HCT116 (cell line): ENCODE measurements at regions not wholly inside any gene's neighbourhood (a gene's known extent, or its start where the extent isn't known, plus 50 kb on each side); places are given as distances from the start of the nearest gene placed in this dataset.

Experiments
- CBX3 ChIP-seq: IDR thresholded peaks from 2 replicates; pipeline ENCODE4 v1.6.1; 2012; ENCODE audit warnings: low read depth
- CTCF ChIP-seq, 3 experiments: fragments of 200-600 bp in 1 of 3; sonication (generic) in 1 of 3; IDR thresholded peaks in 2 of 3; conservative IDR thresholded peaks in 1 of 3; 2 replicates each; pipeline ENCODE4 v1.5.1; 2012 to 2017; ENCODE audit warnings: low read depth in 2 of 3, low read length in 2 of 3, antibody characterized with exemption in 1 of 3, borderline replicate concordance in 1 of 3, control low read depth in 1 of 3, mild to moderate bottlenecking in 1 of 3, mixed read lengths in 1 of 3, mixed run types in 1 of 3, moderate library complexity in 1 of 3; ENCODE audit not compliant: insufficient read depth in 1 of 3
- EZH2 ChIP-seq: fragments of 200-600 bp; sonication (generic); IDR thresholded peaks from 2 replicates; pipeline ENCODE4 v1.6.1; 2017; ENCODE audit warnings: antibody characterized with exemption, mixed run types
- FOSL1 ChIP-seq: IDR thresholded peaks from 2 replicates; pipeline ENCODE4 v1.6.1; 2012; ENCODE audit warnings: low read depth
- POLR2A ChIP-seq: IDR thresholded peaks from 2 replicates; pipeline ENCODE4 v1.7.0; 2011; ENCODE audit warnings: borderline replicate concordance; ENCODE audit not compliant: insufficient read depth, insufficient read length; ENCODE audit errors: extremely low read depth
- POLR2AphosphoS5 ChIP-seq: IDR thresholded peaks from 2 replicates; pipeline ENCODE4 v1.6.1; 2011; ENCODE audit warnings: mild to moderate bottlenecking, low read depth, low read length, moderate library complexity
- RAD21 ChIP-seq: IDR thresholded peaks from 2 replicates; pipeline ENCODE4 v1.6.1; 2012; ENCODE audit warnings: low read depth, mild to moderate bottlenecking
- REST ChIP-seq: IDR thresholded peaks from 2 replicates; pipeline ENCODE4 v1.6.1; 2012; ENCODE audit warnings: low read depth
- SIN3A ChIP-seq: IDR thresholded peaks from 2 replicates; pipeline ENCODE4 v1.6.1; 2012; ENCODE audit warnings: low read depth
- YY1 ChIP-seq: IDR thresholded peaks from 2 replicates; pipeline ENCODE4 v1.6.1; 2011; ENCODE audit warnings: low read length, low read depth, moderate library complexity, mild to moderate bottlenecking; ENCODE audit not compliant: insufficient replicate concordance; ENCODE audit errors: extremely low read depth
- ZNF274 ChIP-seq: fragments of 200-500 bp; sonication (Bioruptor generic); IDR thresholded peaks from 2 replicates; pipeline ENCODE4 v1.6.1; 2014; ENCODE audit warnings: mild to moderate bottlenecking, low read depth, low read length, inconsistent platforms

GRCh38 chr1:106721790-106722189 is 334.7 kb upstream of the PRMT6 start:
- TF ChIP-seq CTCF (IDR thresholded peaks at IDR 0.05 in 2 of 3, conservative IDR thresholded peaks at IDR 0.05 in 1 of 3; ENCODE audit: borderline replicate concordance in 1 of 3, insufficient read depth in 1 of 3, low read depth in 2 of 3, low read length in 2 of 3) (no peak), EZH2 (no peak), POLR2AphosphoS5 (no peak), POLR2A (no peak), SIN3A (no peak), ZNF274 (no peak), FOSL1 (no peak), CBX3 (no peak), YY1 (no peak), RAD21 (no peak), REST (no peak)
